SK-N-MC (cell line): ENCODE measurements at regions not wholly inside any gene's neighbourhood (a gene's known extent, or its start where the extent isn't known, plus 50 kb on each side); places are given as distances from the start of the nearest gene placed in this dataset.

Experiments
- DNase-seq: peaks from one replicate; pipeline ENCODE4 v3.0.0-alpha.2; 2011; ENCODE audit warnings: low read depth, low spot score
- H3K27ac ChIP-seq: fragments of 200-600 bp; sonication (generic); 2 replicates; pipeline ENCODE4 v1.5.1; 2016; ENCODE audit warnings: mixed run types
- H3K36me3 ChIP-seq: fragments of 200-600 bp; sonication (generic); 2 replicates; pipeline ENCODE4 v1.6.1; 2017; ENCODE audit warnings: antibody characterized with exemption, low read length, mixed read lengths; ENCODE audit not compliant: insufficient read depth
- H3K4me3 ChIP-seq: fragments of 200-600 bp; sonication (generic); 2 replicates; pipeline ENCODE4 v1.5.1; 2016
- H3K9ac ChIP-seq: fragments of 200-600 bp; sonication (generic); 2 replicates; pipeline ENCODE4 v1.8.0; 2017; ENCODE audit warnings: mixed run types, mixed read lengths; ENCODE audit not compliant: insufficient read length
- H3K9me3 ChIP-seq: fragments of 200-600 bp; sonication (generic); 2 replicates; pipeline ENCODE4 v1.6.1; 2017; ENCODE audit warnings: low read depth, mild to moderate bottlenecking, antibody characterized with exemption, low read length, moderate library complexity, mixed read lengths
- EZH2 ChIP-seq: fragments of 200-600 bp; sonication (generic); IDR thresholded peaks from one replicate; pipeline ENCODE4 v1.6.1; 2017; ENCODE audit warnings: antibody characterized with exemption
- FOXP2 ChIP-seq: optimal IDR thresholded peaks from 2 replicates; pipeline ENCODE3; 2011; ENCODE audit warnings: mild to moderate bottlenecking, moderate library complexity; ENCODE audit not compliant: insufficient read depth; ENCODE audit errors: extremely low read length, control extremely low read depth
- POLR2AphosphoS5 ChIP-seq: IDR thresholded peaks from 2 replicates; pipeline ENCODE4 v1.6.1; 2012; ENCODE audit warnings: mild to moderate bottlenecking, low read depth, low read length, borderline replicate concordance

DNA sequence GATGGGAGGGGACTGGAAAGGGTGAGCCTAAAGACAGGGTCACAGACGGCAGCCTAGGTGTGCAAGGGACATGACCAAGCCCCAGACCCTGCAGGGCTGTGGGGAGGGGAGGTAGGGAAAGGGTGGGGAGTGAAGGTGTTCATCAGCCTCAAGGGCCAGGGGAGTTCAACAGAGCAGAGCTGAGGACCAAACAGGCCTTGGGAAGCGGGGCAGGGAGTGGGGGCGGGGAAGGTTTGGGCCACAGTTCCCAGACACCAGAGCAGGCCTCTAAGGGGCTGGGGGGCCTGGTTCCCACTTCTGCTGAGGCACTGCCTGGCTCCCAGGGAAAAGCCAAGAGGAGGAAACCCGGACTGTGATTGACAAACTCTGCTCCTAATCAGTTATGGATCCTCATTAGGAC is 456.3 kb downstream of the MATN1 start:
- Histone ChIP-seq H3K4me3 (no peak overlapping the region), H3K27ac (no peak overlapping the region), H3K9ac (no peak overlapping the region), H3K9me3 (no peaks in the 10 kb centered on the region), H3K36me3 (no peaks in the 10 kb centered on the region)
- no peak for DNase-seq
- TF ChIP-seq POLR2AphosphoS5: no peak
- no peak for TF ChIP-seq EZH2
- TF ChIP-seq FOXP2: no peak

DNA sequence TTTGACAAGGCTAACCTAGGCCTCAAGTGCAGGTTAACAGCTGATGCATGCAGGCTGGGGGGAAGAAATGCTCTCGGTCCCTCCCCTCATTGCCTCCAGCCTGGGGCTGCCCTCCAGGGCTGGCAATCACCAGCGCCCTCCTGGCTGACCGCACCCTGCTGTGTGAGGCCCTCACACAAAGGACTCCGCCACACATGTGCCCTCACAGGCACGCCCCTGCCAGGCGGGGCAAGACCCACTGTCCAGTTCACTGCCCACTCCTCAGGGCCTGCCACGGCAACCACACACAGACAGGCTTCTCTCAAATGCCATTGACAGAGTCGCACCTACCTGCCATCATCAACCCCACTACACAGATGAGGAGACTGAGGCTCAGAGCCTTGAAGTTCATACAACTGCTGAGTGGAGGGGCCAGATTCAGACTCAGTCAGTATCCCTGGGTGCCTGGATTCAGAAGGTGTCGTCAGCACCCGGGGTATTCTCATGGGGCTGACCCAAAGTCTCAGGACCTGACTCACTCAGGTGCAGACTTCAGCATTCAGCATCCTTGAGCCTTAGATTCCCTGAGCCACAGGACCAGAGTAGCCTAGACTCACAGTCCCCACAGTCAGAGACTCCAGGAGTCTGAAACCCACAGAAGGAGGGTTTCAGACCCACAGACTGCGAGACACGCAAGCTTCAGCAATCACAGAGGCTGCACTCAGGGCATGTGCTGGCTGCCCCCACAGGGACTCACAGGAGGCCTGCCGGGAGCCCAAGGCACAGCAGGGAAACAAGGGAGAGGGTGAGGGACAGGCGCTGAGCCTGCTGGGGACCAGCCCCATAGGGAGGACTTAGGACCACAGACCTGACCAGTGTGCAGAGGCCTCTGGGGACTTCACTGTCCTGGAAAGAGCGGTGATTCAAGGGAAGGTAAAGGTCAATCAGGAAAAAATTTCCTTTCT is 458.0 kb downstream of the MATN1 start:
- Histone ChIP-seq H3K4me3 (no peak overlapping the region), H3K9me3 (no peaks in the 10 kb centered on the region), H3K27ac (no peak overlapping the region), H3K36me3 (no peaks in the 10 kb centered on the region), H3K9ac (no peak overlapping the region)
- TF ChIP-seq FOXP2 (no peak), POLR2AphosphoS5 (no peak)
- DNase-seq: no peak

DNA sequence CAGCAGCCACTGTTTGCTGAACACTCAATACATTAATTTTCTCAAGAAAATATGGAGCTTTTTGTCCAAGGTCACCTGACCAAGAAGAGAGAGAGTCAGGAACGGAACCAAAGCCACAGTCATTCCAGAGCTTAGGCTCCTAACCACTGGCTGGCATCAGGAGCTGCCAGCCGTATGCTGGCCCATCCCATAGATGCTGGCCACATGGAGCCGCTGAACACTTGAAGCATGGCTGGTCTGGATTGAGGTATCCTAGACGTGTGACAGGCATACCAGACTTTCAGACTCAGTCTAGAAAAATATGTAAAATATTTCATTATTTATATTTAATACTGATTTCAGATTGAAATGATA is 458.7 kb downstream of the MATN1 start:
- TF ChIP-seq EZH2 (no peak), POLR2AphosphoS5 (no peak), FOXP2 (no peak)
- H3K27ac ChIP-seq: no peak overlapping the region
- H3K4me3 ChIP-seq: no peak overlapping the region
- no peak for DNase-seq
- no peaks in the 10 kb centered on the region for H3K36me3 ChIP-seq
- no peak overlapping the region for H3K9ac ChIP-seq
- no peaks in the 10 kb centered on the region for H3K9me3 ChIP-seq

DNA sequence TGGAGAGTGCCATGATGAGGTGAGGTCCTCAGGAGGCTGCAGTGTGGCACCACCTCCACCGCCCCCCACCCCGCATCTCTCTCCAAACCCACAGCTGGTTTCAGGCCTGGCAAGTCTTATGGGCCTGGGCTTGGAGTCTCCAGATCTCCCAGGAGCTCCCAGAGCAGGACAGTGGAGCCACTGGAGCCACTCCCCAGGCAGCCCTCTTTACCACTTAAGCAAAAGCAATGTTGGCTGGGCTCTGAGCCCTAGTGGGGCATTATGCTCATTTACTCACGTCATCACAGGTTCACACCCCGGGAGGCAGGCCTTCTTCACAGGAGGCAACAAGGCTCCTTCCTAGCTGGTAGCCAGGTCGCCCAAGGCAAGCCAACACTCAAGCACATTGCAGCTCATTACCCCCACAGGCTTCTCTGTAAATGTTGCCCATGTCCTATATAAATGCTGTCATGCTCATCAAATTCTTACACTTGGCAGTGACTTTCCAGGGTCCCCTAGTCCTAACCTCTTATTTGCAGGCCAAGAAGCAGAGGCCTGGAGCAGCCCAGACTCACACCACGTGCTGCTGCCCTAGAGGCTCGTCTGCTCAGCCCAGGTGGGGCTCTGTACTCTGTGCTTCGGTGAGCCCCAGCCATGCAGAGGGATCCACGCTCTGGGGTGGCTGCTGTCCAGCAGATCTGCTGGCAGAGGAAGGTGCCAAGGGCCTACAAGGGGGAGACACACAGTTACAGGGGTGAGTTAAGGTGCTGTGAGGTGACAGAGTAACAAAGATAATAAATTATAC is 459.3 kb downstream of the MATN1 start:
- DNase-seq: no peak
- H3K4me3 ChIP-seq: no peak overlapping the region

DNA sequence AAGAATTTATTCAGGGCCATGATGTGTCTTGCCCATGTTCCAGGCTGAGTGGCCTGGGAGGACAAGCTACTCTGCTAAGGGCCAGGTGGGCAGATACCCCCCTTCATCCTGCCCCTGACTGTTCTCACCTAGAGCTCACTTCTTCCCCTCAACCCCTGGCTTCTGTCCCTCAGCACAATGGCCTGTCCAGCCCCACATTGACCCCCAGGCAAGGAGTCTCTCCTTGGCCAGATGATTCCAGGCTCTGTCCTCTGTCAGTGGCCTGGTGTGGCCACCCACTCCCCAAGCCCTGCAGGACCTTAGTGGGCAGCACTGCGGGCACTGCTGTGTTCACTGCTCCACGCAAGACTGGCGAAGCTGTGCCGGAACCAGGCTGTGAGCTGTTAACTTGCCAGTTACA is 460.0 kb downstream of the MATN1 start:
- H3K4me3 ChIP-seq: no peak overlapping the region
- no peak overlapping the region for H3K27ac ChIP-seq
- H3K9ac ChIP-seq: no peak overlapping the region
- no peaks in the 10 kb centered on the region for H3K36me3 ChIP-seq
- TF ChIP-seq EZH2 (no peak), FOXP2 (no peak), POLR2AphosphoS5 (no peak)
- no peak for DNase-seq
- no peaks in the 10 kb centered on the region for H3K9me3 ChIP-seq

More for the DNA sequence above, 459.3 kb downstream of the MATN1 start:
- no peaks in the 10 kb centered on the region for H3K9me3 ChIP-seq
- TF ChIP-seq POLR2AphosphoS5 (no peak), EZH2 (no peak), FOXP2 (no peak)
- no peaks in the 10 kb centered on the region for H3K36me3 ChIP-seq
- H3K27ac ChIP-seq: no peak overlapping the region
- H3K9ac ChIP-seq: no peak overlapping the region

DNA sequence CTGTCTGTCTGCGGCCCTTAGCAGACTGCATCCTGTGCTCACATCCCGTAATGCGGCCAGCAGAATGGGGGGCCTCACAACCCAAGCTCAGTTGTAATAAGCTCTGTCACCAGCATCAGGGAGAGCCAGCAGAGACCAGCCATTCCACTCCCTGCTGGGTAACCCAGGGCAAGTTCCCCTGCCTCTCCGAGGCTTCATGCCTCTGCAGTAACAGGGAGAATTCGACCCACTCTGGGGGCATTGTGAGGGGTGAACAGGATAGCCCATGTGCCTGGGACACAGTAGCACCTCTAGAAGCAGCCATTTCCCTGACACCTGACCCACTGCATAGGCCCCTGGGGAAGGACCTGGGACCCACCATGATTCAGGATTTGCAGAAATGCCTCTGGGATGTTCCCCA is 461.2 kb downstream of the MATN1 start:
- no peak overlapping the region for H3K9ac ChIP-seq
- H3K36me3 ChIP-seq: no peaks in the 10 kb centered on the region
- TF ChIP-seq EZH2 (no peak), POLR2AphosphoS5 (no peak), FOXP2 (no peak)
- no peak overlapping the region for H3K4me3 ChIP-seq
- no peak overlapping the region for H3K27ac ChIP-seq
- no peak for DNase-seq
- no peaks in the 10 kb centered on the region for H3K9me3 ChIP-seq

DNA sequence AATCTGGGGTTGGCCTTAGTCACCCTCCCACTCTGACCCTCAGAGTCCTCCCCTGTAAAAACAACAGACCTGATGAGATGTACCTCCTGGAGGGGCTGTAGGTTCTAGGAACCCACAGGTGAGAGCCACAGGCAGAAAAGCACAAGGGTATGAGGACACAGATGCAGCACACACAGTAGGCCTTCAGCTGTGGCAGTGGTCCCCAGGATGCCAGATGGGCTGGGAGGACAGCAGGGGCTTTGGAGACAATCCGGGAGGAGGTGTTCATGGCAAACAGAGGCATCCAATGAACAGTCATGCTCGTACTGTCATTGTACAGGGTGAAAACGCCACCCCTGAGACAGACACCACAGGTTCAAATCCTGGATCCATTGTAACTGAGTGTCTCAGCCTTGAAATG is 463.1 kb downstream of the MATN1 start:
- DNase-seq: no peak
- H3K9me3 ChIP-seq: no peaks in the 10 kb centered on the region
- no peak for TF ChIP-seq FOXP2
- TF ChIP-seq EZH2: no peak
- no peak overlapping the region for H3K9ac ChIP-seq
- peak overlapping the region; percentile 95; the same call in 1 of the 2 replicates for H3K27ac ChIP-seq
- no peak overlapping the region for H3K4me3 ChIP-seq
- no peaks in the 10 kb centered on the region for H3K36me3 ChIP-seq

DNA sequence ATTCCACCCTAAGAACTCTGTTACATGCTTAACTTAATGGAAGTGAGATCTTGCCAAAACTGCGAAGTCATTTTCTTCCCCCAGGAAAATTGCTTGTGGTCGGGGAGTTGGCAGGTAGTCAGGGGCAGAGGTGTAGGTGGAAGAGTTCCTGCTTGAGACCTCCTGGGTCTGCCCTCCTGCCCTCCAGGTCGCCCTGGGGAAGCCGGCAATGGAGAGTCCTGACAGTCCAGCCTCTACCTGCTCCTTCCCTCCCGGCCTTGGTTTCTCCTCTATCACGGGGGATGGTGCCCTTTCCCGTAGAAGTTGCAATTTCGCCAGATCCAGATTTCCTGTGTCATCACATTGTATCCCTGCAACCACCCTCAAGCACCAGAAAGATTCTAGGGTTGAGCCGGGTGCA is 463.8 kb downstream of the MATN1 start:
- TF ChIP-seq FOXP2: no peak
- TF ChIP-seq EZH2: no peak
- no peak for TF ChIP-seq POLR2AphosphoS5
- Histone ChIP-seq H3K9ac (peak overlapping the region; percentile 54), H3K9me3 (no peaks in the 10 kb centered on the region), H3K27ac (peak overlapping the region; percentile 95), H3K36me3 (no peaks in the 10 kb centered on the region), H3K4me3 (peak overlapping the region; percentile 51)
- DNase-seq: no peak
